KMS-11 (cell line): ENCODE measurements at regions not wholly inside any gene's neighbourhood (a gene's known extent, or its start where the extent isn't known, plus 50 kb on each side); places are given as distances from the start of the nearest gene placed in this dataset.
"Not testable (repeated sequence)": the region's sequence is repeated elsewhere in the genome, so short reads cannot be mapped to it uniquely, and the experiment has no call there.

ENCODE experiments used
- H2AFZ ChIP-seq: fragments of 200-600 bp; sonication (generic); 2 replicates; pipeline ENCODE4 v1.6.1; 2016; ENCODE audit warnings: antibody characterized with exemption, mixed run types, low read depth
- H3K27ac ChIP-seq: fragments of 200-600 bp; sonication (generic); 2 replicates; pipeline ENCODE4 v1.6.1; 2016; ENCODE audit warnings: mild to moderate bottlenecking, mixed run types
- H3K27me3 ChIP-seq: fragments of 200-600 bp; sonication (generic); 2 replicates; pipeline ENCODE4 v1.6.1; 2017; ENCODE audit warnings: mild to moderate bottlenecking, low read depth, mixed run types, moderate library complexity; ENCODE audit not compliant: insufficient read depth
- H3K36me3 ChIP-seq: fragments of 200-600 bp; sonication (generic); 2 replicates; pipeline ENCODE4 v1.6.1; 2017; ENCODE audit warnings: mild to moderate bottlenecking, mixed run types; ENCODE audit not compliant: insufficient read depth
- H3K4me1 ChIP-seq: fragments of 200-600 bp; sonication (generic); 2 replicates; pipeline ENCODE4 v1.6.1; 2016; ENCODE audit warnings: mild to moderate bottlenecking, low read depth, mixed run types; ENCODE audit not compliant: poor library complexity, severe bottlenecking
- H3K4me2 ChIP-seq: fragments of 200-600 bp; sonication (generic); 2 replicates; pipeline ENCODE4 v1.7.0; 2016; ENCODE audit warnings: mild to moderate bottlenecking, mixed run types
- H3K4me3 ChIP-seq: fragments of 200-600 bp; sonication (generic); IDR thresholded peaks from 2 replicates; pipeline ENCODE4 v1.6.1; 2017; ENCODE audit warnings: low read depth, low read length, mixed read lengths; ENCODE audit not compliant: insufficient read depth
- H3K79me2 ChIP-seq: fragments of 200-600 bp; sonication (generic); 2 replicates; pipeline ENCODE4 v1.6.1; 2016; ENCODE audit warnings: low read depth, mixed run types; ENCODE audit not compliant: insufficient read depth
- H3K9ac ChIP-seq: fragments of 200-600 bp; sonication (generic); 2 replicates; pipeline ENCODE4 v1.6.1; 2016; ENCODE audit warnings: mild to moderate bottlenecking, mixed run types
- H4K20me1 ChIP-seq: fragments of 200-600 bp; sonication (generic); 2 replicates; pipeline ENCODE4 v1.6.1; 2016; ENCODE audit warnings: mild to moderate bottlenecking, mixed run types; ENCODE audit not compliant: insufficient read depth
- CTCF ChIP-seq: fragments of 200-600 bp; sonication (generic); conservative IDR thresholded peaks from 2 replicates; pipeline ENCODE4 v1.6.1; 2017; ENCODE audit warnings: low read depth, mild to moderate bottlenecking, antibody characterized with exemption, low read length, moderate library complexity, mixed read lengths

- H3K36me3 ChIP-seq: no peaks in the 10 kb centered on the region
- no peak overlapping the region for H2AFZ ChIP-seq
- H3K79me2 ChIP-seq: no peaks in the 10 kb centered on the region
- no peaks in the 10 kb centered on the region for H3K27me3 ChIP-seq
- no peak overlapping the region for H3K4me3 ChIP-seq
- H3K9ac ChIP-seq: no peak overlapping the region
- no peak for TF ChIP-seq CTCF
- H3K4me2 ChIP-seq: no peak overlapping the region
- no peaks in the 10 kb centered on the region for H3K4me1 ChIP-seq
- no peak overlapping the region for H3K27ac ChIP-seq
- H4K20me1 ChIP-seq: no peaks in the 10 kb centered on the region
These were observed 148.4 kb downstream of the PLK2 start for GRCh38 chr5:58311526-58311925.

GRCh38 chr5:58308384-58308783 is 151.5 kb downstream of the PLK2 start:
- not testable (repeated sequence) for H3K27me3 ChIP-seq, H3K79me2 ChIP-seq, H3K27ac ChIP-seq, H4K20me1 ChIP-seq, H3K4me1 ChIP-seq, H3K4me3 ChIP-seq, H3K9ac ChIP-seq, H3K36me3 ChIP-seq, H2AFZ ChIP-seq, H3K4me2 ChIP-seq

- Histone ChIP-seq H3K27me3 (no peaks in the 10 kb centered on the region), H3K9ac (no peak overlapping the region), H3K27ac (no peak overlapping the region), H3K4me3 (no peak overlapping the region), H3K4me1 (no peaks in the 10 kb centered on the region), H4K20me1 (no peaks in the 10 kb centered on the region), H2AFZ (no peak overlapping the region), H3K36me3 (no peaks in the 10 kb centered on the region), H3K4me2 (no peak overlapping the region), H3K79me2 (no peaks in the 10 kb centered on the region)
- TF ChIP-seq CTCF: no peak
These were observed 159.5 kb downstream of the PLK2 start for GRCh38 chr5:58300346-58300895.

GRCh38 chr5:58299256-58299655 is 160.6 kb downstream of the PLK2 start:
- Histone ChIP-seq H3K4me3 (no peak overlapping the region), H3K36me3 (no peaks in the 10 kb centered on the region), H3K27me3 (no peaks in the 10 kb centered on the region), H3K4me1 (no peaks in the 10 kb centered on the region), H3K79me2 (no peaks in the 10 kb centered on the region), H3K4me2 (no peak overlapping the region), H2AFZ (no peak overlapping the region), H3K27ac (no peak overlapping the region), H3K9ac (no peak overlapping the region), H4K20me1 (no peaks in the 10 kb centered on the region)
- no peak for TF ChIP-seq CTCF

GRCh38 chr5:58294598-58295305 is 165.1 kb downstream of the PLK2 start:
- Histone ChIP-seq H3K36me3 (no peaks in the 10 kb centered on the region), H2AFZ (no peak overlapping the region), H3K27me3 (no peaks in the 10 kb centered on the region), H3K4me3 (no peak overlapping the region), H3K27ac (no peak overlapping the region), H4K20me1 (no peaks in the 10 kb centered on the region), H3K4me1 (no peaks in the 10 kb centered on the region), H3K4me2 (no peak overlapping the region), H3K9ac (no peak overlapping the region), H3K79me2 (no peaks in the 10 kb centered on the region)
- no peak for TF ChIP-seq CTCF

GRCh38 chr5:58288275-58288674 is 171.6 kb downstream of the PLK2 start:
- H3K4me3 ChIP-seq, H3K9ac ChIP-seq, H3K4me2 ChIP-seq: not testable (repeated sequence)

More at GRCh38 chr5:58288275-58288674, 171.6 kb downstream of the PLK2 start:
- H2AFZ ChIP-seq, H3K27me3 ChIP-seq, H3K27ac ChIP-seq, H3K4me1 ChIP-seq, H3K36me3 ChIP-seq, H3K79me2 ChIP-seq, H4K20me1 ChIP-seq: not testable (repeated sequence)
